H1 (cell line): ENCODE measurements at regions not wholly inside any gene's neighbourhood (a gene's known extent, or its start where the extent isn't known, plus 50 kb on each side); places are given as distances from the start of the nearest gene placed in this dataset.

Source experiments
- CTCF ChIA-PET: fragments of 300-600 bp; sonication (Branson Sonifier 250); formaldehyde crosslinking; loops from one replicate; lab custom pipeline; 2021; ENCODE audit not compliant: partially characterized antibody; lab: Charles Lee
- POLR2A ChIA-PET: fragments of 300-600 bp; sonication (Branson Sonifier 250); formaldehyde crosslinking; loops from one replicate; lab custom pipeline; 2021; ENCODE audit warnings: inconsistent platforms; ENCODE audit not compliant: partially characterized antibody; lab: Charles Lee
- DNase-seq, 2 experiments: peaks; one replicate each; pipeline versions ENCODE4 v3.0.0 to v3.0.0-alpha.2; 2010 to 2022; ENCODE audit warnings: low spot score in 2 of 2, low read depth in 1 of 2, mixed read lengths in 1 of 2
- FAIRE-seq: peaks from 2 replicates; lab custom pipeline; 2011; peaks lifted over from hg19 to GRCh38; lab: Jason Lieb, UNC
- H2AFZ ChIP-seq: 2 replicates; pipeline ENCODE4 v1.8.1; 2012; ENCODE audit warnings: low read length, inconsistent platforms
- H2AK5ac ChIP-seq: 2 replicates; pipeline ENCODE4 v1.6.1; 2013; ENCODE audit warnings: low read depth, low read length
- H2BK120ac ChIP-seq: replicated peaks from 2 replicates; pipeline ENCODE3; 2013; ENCODE audit warnings: low read depth, low read length, inconsistent platforms
- H2BK12ac ChIP-seq: 2 replicates; pipeline ENCODE4 v1.6.1; 2013; ENCODE audit warnings: low read depth, low read length
- H2BK15ac ChIP-seq: 2 replicates; pipeline ENCODE4 v1.6.1; 2013; ENCODE audit warnings: low read length
- H2BK20ac ChIP-seq: 2 replicates; pipeline ENCODE4 v1.6.1; 2013; ENCODE audit warnings: low read length
- H2BK5ac ChIP-seq: 2 replicates; pipeline ENCODE4 v1.6.1; 2013; ENCODE audit warnings: low read depth, low read length
- H3K14ac ChIP-seq: 2 replicates; pipeline ENCODE4 v1.6.1; 2013; ENCODE audit warnings: inconsistent platforms; ENCODE audit not compliant: insufficient read length
- H3K18ac ChIP-seq: 2 replicates; pipeline ENCODE4 v1.6.1; 2013; ENCODE audit warnings: low read length; ENCODE audit errors: extremely low read depth
- H3K23ac ChIP-seq: 2 replicates; pipeline ENCODE4 v1.6.1; 2013; ENCODE audit warnings: inconsistent platforms; ENCODE audit not compliant: insufficient read length
- H3K23me2 ChIP-seq: 2 replicates; pipeline ENCODE4 v1.6.1; 2013; ENCODE audit warnings: low read depth, low read length
- H3K27ac ChIP-seq: 2 replicates; pipeline ENCODE4 v1.6.1; 2011; ENCODE audit warnings: low read depth, low read length, inconsistent platforms
- H3K27me3 ChIP-seq, 4 experiments: replicated peaks in 1 of 4; 1 replicate in 1 of 4; 2 replicates in 3 of 4; pipeline versions ENCODE4 v1.6.1 to v1.8.1; 2011 to 2013; ENCODE audit warnings: low read length in 3 of 4, mild to moderate bottlenecking in 3 of 4, inconsistent platforms in 2 of 4, mixed read lengths in 2 of 4, moderate library complexity in 1 of 4; ENCODE audit not compliant: control insufficient read depth in 3 of 4, insufficient read depth in 3 of 4; ENCODE audit errors: extremely low read depth in 1 of 4
- H3K36me3 ChIP-seq, 4 experiments: 2 replicates each; pipeline versions ENCODE4 v1.6.1 to v1.8.1; 2011 to 2013; ENCODE audit warnings: mild to moderate bottlenecking in 4 of 4, low read length in 3 of 4, moderate library complexity in 2 of 4, control low read depth in 1 of 4, inconsistent platforms in 1 of 4; ENCODE audit not compliant: insufficient read depth in 4 of 4, control insufficient read depth in 2 of 4
- H3K4ac ChIP-seq: replicated peaks from 2 replicates; pipeline ENCODE3; 2013; ENCODE audit warnings: low read length, low read depth, mixed read lengths, inconsistent platforms; ENCODE audit not compliant: insufficient read length
- H3K4me1 ChIP-seq, 4 experiments: replicated peaks in 1 of 4; 1 replicate in 1 of 4; 2 replicates in 3 of 4; pipeline versions ENCODE4 v1.6.1 to v1.8.1; 2011 to 2013; ENCODE audit warnings: low read length in 3 of 4, inconsistent platforms in 2 of 4, mixed read lengths in 1 of 4; ENCODE audit not compliant: insufficient read depth in 4 of 4, control insufficient read depth in 3 of 4
- H3K4me2 ChIP-seq, 2 experiments: 2 replicates each; pipeline versions ENCODE4 v1.6.1 to v1.8.1; 2011 to 2013; ENCODE audit warnings: low read depth in 2 of 2, low read length in 2 of 2, control low read depth in 1 of 2, inconsistent platforms in 1 of 2, mild to moderate bottlenecking in 1 of 2; ENCODE audit not compliant: insufficient read depth in 1 of 2
- H3K4me3 ChIP-seq, 4 experiments: fragments of 200-600, 300-600 bp in 1 of 4; sonication (generic), shearing (Covaris generic), sonication (Bioruptor Twin) in 1 of 4; 2 replicates each; pipeline versions ENCODE4 v1.5.1 to v1.8.1; 2011 to 2016; ENCODE audit warnings: low read length in 4 of 4, low read depth in 3 of 4, control low read depth in 2 of 4, inconsistent platforms in 2 of 4, mild to moderate bottlenecking in 2 of 4, mixed read lengths in 1 of 4, moderate library complexity in 1 of 4; ENCODE audit not compliant: insufficient read depth in 2 of 4; ENCODE audit errors: extremely low read depth in 1 of 4
- H3K56ac ChIP-seq: replicated peaks from 2 replicates; pipeline ENCODE3; 2013; ENCODE audit warnings: low read depth, mild to moderate bottlenecking, mixed read lengths, low read length, inconsistent platforms; ENCODE audit not compliant: insufficient read length
- H3K79me1 ChIP-seq: 2 replicates; pipeline ENCODE4 v1.6.1; 2013; ENCODE audit warnings: low read depth, low read length, control low read depth
- H3K79me2 ChIP-seq, 2 experiments: 2 replicates each; pipeline versions ENCODE4 v1.6.1 to v1.8.1; 2012 to 2013; ENCODE audit warnings: low read length in 2 of 2, mild to moderate bottlenecking in 2 of 2, inconsistent platforms in 1 of 2; ENCODE audit not compliant: insufficient read depth in 2 of 2, control insufficient read depth in 1 of 2
- H3K9ac ChIP-seq, 4 experiments: replicated peaks in 1 of 4; 1 replicate in 1 of 4; 2 replicates in 3 of 4; pipeline versions ENCODE4 v1.6.1 to v1.8.1; 2011 to 2013; ENCODE audit warnings: low read depth in 3 of 4, low read length in 3 of 4, control low read depth in 2 of 4, mild to moderate bottlenecking in 2 of 4, moderate library complexity in 2 of 4, inconsistent platforms in 1 of 4; ENCODE audit errors: extremely low read depth in 1 of 4
- H3K9me3 ChIP-seq, 2 experiments: 2 replicates each; pipeline versions ENCODE4 v1.6.1 to v1.8.1; 2012 to 2013; ENCODE audit warnings: mild to moderate bottlenecking in 2 of 2, moderate library complexity in 2 of 2, control low read depth in 1 of 2, inconsistent platforms in 1 of 2, low read depth in 1 of 2, low read length in 1 of 2, mixed read lengths in 1 of 2; ENCODE audit not compliant: insufficient read depth in 2 of 2
- H4K20me1 ChIP-seq, 2 experiments: replicated peaks in 1 of 2; 2 replicates each; pipeline versions ENCODE3 to v1.8.1; 2011 to 2013; ENCODE audit warnings: inconsistent platforms in 2 of 2, low read length in 2 of 2, mild to moderate bottlenecking in 1 of 2; ENCODE audit not compliant: insufficient read depth in 2 of 2, control insufficient read depth in 1 of 2
- H4K5ac ChIP-seq: 2 replicates; pipeline ENCODE4 v1.6.1; 2013; ENCODE audit warnings: low read length, low read depth, mixed read lengths, inconsistent platforms; ENCODE audit not compliant: insufficient read length
- H4K8ac ChIP-seq: 2 replicates; pipeline ENCODE4 v1.8.0; 2013; ENCODE audit warnings: mild to moderate bottlenecking, moderate library complexity, low read length, inconsistent platforms; ENCODE audit not compliant: insufficient read depth; ENCODE audit errors: extremely low read depth
- H4K91ac ChIP-seq: replicated peaks from 2 replicates; pipeline ENCODE3; 2013; ENCODE audit warnings: low read length, mixed read lengths, inconsistent platforms; ENCODE audit not compliant: insufficient read length
- EZH2 ChIP-seq: fragments of 200-600 bp; sonication (generic); IDR thresholded peaks from 2 replicates; pipeline ENCODE4 v1.7.1; 2012; ENCODE audit warnings: low read depth, mild to moderate bottlenecking, moderate library complexity, low read length, inconsistent platforms; ENCODE audit not compliant: severe bottlenecking
- GABPA ChIP-seq: IDR thresholded peaks from 2 replicates; pipeline ENCODE4 v1.6.1; 2011; ENCODE audit warnings: mild to moderate bottlenecking, low read length, moderate library complexity, borderline replicate concordance; ENCODE audit not compliant: insufficient read depth
- HDAC6 ChIP-seq: IDR thresholded peaks from one replicate; pipeline ENCODE4 v1.7.1; 2012; ENCODE audit warnings: low read depth, mild to moderate bottlenecking, inconsistent platforms, low read length, moderate library complexity
- KDM4A ChIP-seq: IDR thresholded peaks from one replicate; pipeline ENCODE4 v1.7.1; 2012; ENCODE audit warnings: low read depth, mild to moderate bottlenecking, moderate library complexity, low read length, inconsistent platforms; ENCODE audit not compliant: severe bottlenecking
- NANOG ChIP-seq: IDR thresholded peaks from 2 replicates; pipeline ENCODE4 v1.6.1; 2011; ENCODE audit warnings: low read length, low read depth, mild to moderate bottlenecking, inconsistent platforms; ENCODE audit not compliant: insufficient read depth, poor library complexity, severe bottlenecking
- RXRA ChIP-seq: IDR thresholded peaks from 2 replicates; pipeline ENCODE4 v1.6.1; 2011; ENCODE audit warnings: low read depth, mild to moderate bottlenecking, low read length, moderate library complexity; ENCODE audit not compliant: insufficient read depth
- TBP ChIP-seq: IDR thresholded peaks from 2 replicates; pipeline ENCODE4 v1.6.1; 2011; ENCODE audit warnings: low read depth, low read length, improper control_type of control experiment
- TCF12 ChIP-seq: IDR thresholded peaks from 2 replicates; pipeline ENCODE4 v1.6.1; 2011; ENCODE audit warnings: low read depth, mild to moderate bottlenecking, low read length
- TEAD4 ChIP-seq: IDR thresholded peaks from 2 replicates; pipeline ENCODE4 v1.6.1; 2012; ENCODE audit warnings: low read depth, low read length, inconsistent platforms, mixed read lengths
- WGBS, 2 experiments: shearing (Covaris generic) in 1 of 2; methylation state at CpG; one replicate each; pipeline versions ENCODE4 v1.1.6 to v1.1.7; 2013 to 2015; ENCODE audit warnings: low lambda C conversion rate in 2 of 2, mixed read lengths in 2 of 2, inconsistent platforms in 1 of 2, low coverage in 1 of 2, missing lambda C conversion rate in 1 of 2; ENCODE audit not compliant: insufficient replicate concordance in 2 of 2, insufficient coverage in 1 of 2, insufficient read length in 1 of 2; ENCODE audit errors: extremely low coverage in 1 of 2, missing lambda C conversion rate in 1 of 2; 5-methylcytosine and 5-hydroxymethylcytosine counted together

DNA sequence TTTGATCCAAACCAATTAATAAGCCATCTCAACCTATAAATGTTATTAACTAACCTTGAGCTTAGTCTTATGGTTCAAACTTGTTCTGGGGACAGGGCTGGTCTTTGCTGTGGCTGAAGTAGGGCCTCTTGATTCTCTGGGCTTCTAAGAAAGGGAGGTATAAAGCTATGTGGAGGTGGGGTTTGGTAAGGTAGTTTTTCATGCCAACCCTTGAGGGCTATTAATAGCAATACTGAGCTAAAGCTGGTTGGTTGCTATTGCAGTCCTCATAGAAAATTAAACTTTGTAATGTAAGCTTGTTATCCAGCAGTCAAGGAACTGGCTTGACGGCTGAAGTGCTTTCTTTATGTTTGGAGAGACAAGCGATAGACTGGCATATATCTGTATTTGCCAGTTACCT, 112.1 kb downstream of the RND3 start:
- CTCF ChIA-PET, result interaction anchor here (0.6 kb wide), 1 partner anchor 173 kb away, joined by 3 read pairs; no protein-coding TSS in a partner anchor
- POLR2A ChIA-PET, result interaction anchor here (1.4 kb wide), 1 partner anchor 111 kb away, joined by 3 read pairs; no protein-coding TSS in a partner anchor
- H2AFZ ChIP-seq, result no peak overlapping the region
- H3K27me3 ChIP-seq, result no peaks in the 10 kb centered on the region
- H3K27ac ChIP-seq, result no peak overlapping the region
- FAIRE-seq (no peak), DNase-seq (no peak)
- no peak overlapping the region for H3K4ac ChIP-seq
- no peak overlapping the region for H3K14ac ChIP-seq
- 0 out of 7 replicates have a peak, but pooled peaks cover 0 to 2% (median 0%) of the 10 kb centered on the region in 4 experiments for H3K4me1 ChIP-seq
- H3K4me2 ChIP-seq, result no peak overlapping the region
- H3K36me3 ChIP-seq, result no peaks in the 10 kb centered on the region
- no peak overlapping the region for H3K18ac ChIP-seq
- WGBS, 2 experiments, result 85% methylated on average over 2 of the region's 2 CpGs; no CpG with 5 or more reads in 1 of the 2 experiments
- H2BK120ac ChIP-seq, result no peak overlapping the region
- H4K5ac ChIP-seq, result no peak overlapping the region
- no peak overlapping the region for H2BK12ac ChIP-seq
- H3K4me3 ChIP-seq, result no peak overlapping the region
- H4K8ac ChIP-seq, result no peak overlapping the region
- H2AK5ac ChIP-seq, result no peak overlapping the region
- H3K56ac ChIP-seq, result no peak overlapping the region
- no peak overlapping the region for H2BK20ac ChIP-seq
- H4K91ac ChIP-seq, result no peak overlapping the region
- no peaks in the 10 kb centered on the region for H3K79me1 ChIP-seq
- H3K79me2 ChIP-seq, result no peaks in the 10 kb centered on the region
- H2BK5ac ChIP-seq, result no peak overlapping the region
- no peaks in the 10 kb centered on the region for H3K23me2 ChIP-seq
- no peak for TF ChIP-seq TBP
- TF ChIP-seq TEAD4, result no peak
- no peak for TF ChIP-seq GABPA
- TF ChIP-seq RXRA, result no peak
- no peak for TF ChIP-seq NANOG
- no peak for TF ChIP-seq TCF12
- no peak for TF ChIP-seq KDM4A
- no peak for TF ChIP-seq EZH2
- TF ChIP-seq HDAC6, result no peak
- H2BK15ac ChIP-seq, result no peak overlapping the region
- no peak overlapping the region for H3K9ac ChIP-seq
- no peaks in the 10 kb centered on the region for H4K20me1 ChIP-seq
- H3K9me3 ChIP-seq, result peaks cover 0 to 5% of the 10 kb centered on the region in 2 experiments; a peak in 1 of 4 replicates
- H3K23ac ChIP-seq, result no peak overlapping the region
